ENCODE measurements at regions not wholly inside any gene's neighbourhood (a gene's known extent, or its start where the extent isn't known, plus 50 kb on each side); places are given as distances from the start of the nearest gene placed in this dataset.

DNA sequence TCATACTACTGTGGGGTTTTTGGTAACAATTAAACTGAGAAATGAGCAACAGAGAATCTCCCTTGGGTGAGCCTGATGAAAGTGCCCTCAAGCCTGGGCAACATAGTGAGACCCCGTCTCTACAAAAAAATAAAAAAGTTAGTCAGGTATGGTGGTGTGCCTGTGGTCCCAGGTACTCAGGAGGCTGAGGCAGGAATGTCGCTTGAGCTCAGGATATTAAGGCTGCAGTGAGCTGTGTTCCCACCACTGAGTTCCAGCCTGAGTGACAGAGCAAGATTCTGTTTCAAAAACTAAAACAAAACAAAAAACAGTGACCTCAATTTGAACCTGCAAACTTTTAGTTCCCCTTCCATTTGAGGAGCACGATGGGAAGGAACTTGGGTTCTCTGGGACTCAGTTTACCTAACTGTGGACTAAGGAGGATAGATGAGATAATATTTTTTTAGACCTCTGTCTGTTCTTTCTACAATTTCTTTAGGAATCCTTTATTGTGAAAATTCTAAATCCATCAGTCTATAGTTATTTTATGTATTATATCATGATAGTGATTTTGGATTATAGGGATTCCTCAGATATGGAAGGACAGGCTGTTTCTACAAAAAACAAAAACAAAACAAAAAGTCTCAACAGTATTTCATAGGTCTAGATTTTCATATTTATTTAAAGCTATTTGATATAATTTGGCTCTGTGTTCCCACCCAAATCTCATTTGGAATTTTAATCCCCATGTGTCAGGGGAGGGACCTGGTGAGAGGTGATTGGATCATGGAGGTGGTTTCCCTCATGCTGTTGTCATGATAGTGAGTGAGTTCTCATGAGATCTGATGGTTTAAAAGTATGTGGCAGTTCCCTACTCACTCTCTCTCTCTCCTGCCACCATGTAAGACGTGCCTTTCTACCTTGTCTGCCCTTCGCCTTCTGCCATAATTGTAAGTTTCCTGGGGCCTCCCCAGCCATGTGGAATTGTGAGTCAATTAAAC lies 178.6 kb downstream of the MYCN start:
- Mint-ChIP-seq H3K4me3 (ENCODE audit: unreplicated experiment) (no peak overlapping the region), H3K27me3 (ENCODE audit: unreplicated experiment) (no peaks in the 10 kb centered on the region), H3K4me1 (ENCODE audit: unreplicated experiment) (no peaks in the 10 kb centered on the region), H3K27ac (ENCODE audit: unreplicated experiment) (no peak overlapping the region), H3K9me3 (ENCODE audit: unreplicated experiment) (no peaks in the 10 kb centered on the region), H3K36me3 (ENCODE audit: low read depth, unreplicated experiment) (no peaks in the 10 kb centered on the region)
- TF ChIP-seq, protein P1, sequence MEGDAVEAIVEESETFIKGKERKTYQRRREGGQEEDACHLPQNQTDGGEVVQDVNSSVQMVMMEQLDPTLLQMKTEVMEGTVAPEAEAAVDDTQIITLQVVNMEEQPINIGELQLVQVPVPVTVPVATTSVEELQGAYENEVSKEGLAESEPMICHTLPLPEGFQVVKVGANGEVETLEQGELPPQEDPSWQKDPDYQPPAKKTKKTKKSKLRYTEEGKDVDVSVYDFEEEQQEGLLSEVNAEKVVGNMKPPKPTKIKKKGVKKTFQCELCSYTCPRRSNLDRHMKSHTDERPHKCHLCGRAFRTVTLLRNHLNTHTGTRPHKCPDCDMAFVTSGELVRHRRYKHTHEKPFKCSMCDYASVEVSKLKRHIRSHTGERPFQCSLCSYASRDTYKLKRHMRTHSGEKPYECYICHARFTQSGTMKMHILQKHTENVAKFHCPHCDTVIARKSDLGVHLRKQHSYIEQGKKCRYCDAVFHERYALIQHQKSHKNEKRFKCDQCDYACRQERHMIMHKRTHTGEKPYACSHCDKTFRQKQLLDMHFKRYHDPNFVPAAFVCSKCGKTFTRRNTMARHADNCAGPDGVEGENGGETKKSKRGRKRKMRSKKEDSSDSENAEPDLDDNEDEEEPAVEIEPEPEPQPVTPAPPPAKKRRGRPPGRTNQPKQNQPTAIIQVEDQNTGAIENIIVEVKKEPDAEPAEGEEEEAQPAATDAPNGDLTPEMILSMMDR (IDR thresholded peaks at IDR 0.05; ENCODE audit: unreplicated experiment) = no peak
- no peak for DNase-seq (ENCODE audit: low spot score)

DNA sequence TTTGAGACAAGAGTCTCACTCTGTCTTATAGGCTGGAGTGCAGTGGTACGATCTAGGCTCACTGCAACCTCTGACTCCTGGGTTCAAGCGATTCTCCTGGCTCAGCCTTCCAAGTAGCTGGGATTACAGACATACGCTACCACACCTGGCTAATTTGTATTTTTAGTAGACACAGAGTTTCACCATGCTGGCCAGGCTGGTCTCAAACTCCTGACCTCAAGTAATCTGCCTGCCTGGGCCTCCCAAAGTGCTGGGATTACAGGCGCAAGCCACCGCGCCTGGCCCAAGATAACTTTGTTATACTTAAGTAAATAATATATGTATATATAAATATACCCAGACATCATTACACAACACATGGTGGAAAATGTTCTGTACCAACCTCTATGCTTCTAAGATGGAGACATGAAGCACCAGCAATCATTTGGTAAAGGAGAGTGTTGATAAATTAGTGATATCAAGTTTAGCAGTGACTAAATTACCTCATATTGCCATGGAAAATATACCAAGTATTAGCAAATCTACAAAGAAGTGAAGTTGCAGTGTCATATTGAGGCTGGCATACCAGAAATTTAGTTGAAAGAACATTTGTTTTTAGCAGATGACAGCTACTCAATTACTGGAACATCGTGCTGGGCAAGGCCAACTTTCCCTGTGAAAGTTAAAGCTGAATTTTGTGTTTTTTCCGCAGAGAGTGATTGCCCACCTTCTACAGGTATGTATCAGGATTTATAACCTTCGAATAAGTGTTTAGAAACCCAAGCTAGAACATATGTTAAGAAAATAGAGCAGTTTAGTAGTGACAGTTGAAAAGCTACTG lies 177.7 kb downstream of the MYCN start:
- TF ChIP-seq, protein P1 (IDR thresholded peaks at IDR 0.05; ENCODE audit: unreplicated experiment) = no peak
- H3K36me3 Mint-ChIP-seq (ENCODE audit: low read depth, unreplicated experiment) = no peaks in the 10 kb centered on the region
- H3K4me3 Mint-ChIP-seq (ENCODE audit: unreplicated experiment) = no peak overlapping the region
- H3K27me3 Mint-ChIP-seq (ENCODE audit: unreplicated experiment) = no peaks in the 10 kb centered on the region
- no peak for DNase-seq (ENCODE audit: low spot score)
- H3K4me1 Mint-ChIP-seq (ENCODE audit: unreplicated experiment) = no peaks in the 10 kb centered on the region
- H3K27ac Mint-ChIP-seq (ENCODE audit: unreplicated experiment) = no peak overlapping the region
- H3K9me3 Mint-ChIP-seq (ENCODE audit: unreplicated experiment) = no peaks in the 10 kb centered on the region

DNA sequence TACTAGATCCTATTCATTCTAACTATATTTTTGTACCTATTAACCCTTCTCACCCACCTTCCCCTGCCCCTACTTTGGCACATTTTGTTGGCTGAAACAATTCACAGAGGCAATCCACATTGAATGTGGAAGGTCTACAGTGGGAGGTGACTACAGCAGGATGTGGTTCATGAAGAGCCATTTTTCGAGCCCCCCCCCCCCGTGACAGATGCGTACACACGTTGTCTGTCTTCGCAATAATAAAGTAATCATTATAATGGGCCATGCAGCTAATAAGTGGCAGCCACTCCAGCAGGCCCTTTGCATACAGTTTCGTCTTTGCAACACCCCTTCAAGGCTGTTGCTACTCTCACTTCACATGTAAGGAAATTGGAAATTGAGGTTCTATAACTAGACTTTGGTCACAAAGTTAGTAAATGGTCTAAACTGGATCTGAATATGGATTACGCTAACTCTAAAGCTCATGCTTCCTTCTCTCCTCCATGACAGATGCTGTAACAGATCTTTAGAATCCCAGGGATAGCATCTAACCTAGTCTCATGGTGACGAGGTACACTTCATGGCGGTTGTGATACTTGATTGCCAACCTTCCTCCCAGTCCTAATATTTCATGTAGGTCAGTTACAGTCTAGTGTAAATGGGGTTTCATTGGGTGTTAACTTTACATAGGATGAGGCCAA lies 176.8 kb downstream of the MYCN start:
- H3K27me3 Mint-ChIP-seq (ENCODE audit: unreplicated experiment) = no peaks in the 10 kb centered on the region
- no peak overlapping the region for H3K27ac Mint-ChIP-seq (ENCODE audit: unreplicated experiment)
- no peaks in the 10 kb centered on the region for H3K4me1 Mint-ChIP-seq (ENCODE audit: unreplicated experiment)
- no peaks in the 10 kb centered on the region for H3K9me3 Mint-ChIP-seq (ENCODE audit: unreplicated experiment)
- no peak overlapping the region for H3K4me3 Mint-ChIP-seq (ENCODE audit: unreplicated experiment)
- no peak for DNase-seq (ENCODE audit: low spot score)
- TF ChIP-seq, protein P1 (IDR thresholded peaks at IDR 0.05; ENCODE audit: unreplicated experiment) = no peak
- no peaks in the 10 kb centered on the region for H3K36me3 Mint-ChIP-seq (ENCODE audit: low read depth, unreplicated experiment)

DNA sequence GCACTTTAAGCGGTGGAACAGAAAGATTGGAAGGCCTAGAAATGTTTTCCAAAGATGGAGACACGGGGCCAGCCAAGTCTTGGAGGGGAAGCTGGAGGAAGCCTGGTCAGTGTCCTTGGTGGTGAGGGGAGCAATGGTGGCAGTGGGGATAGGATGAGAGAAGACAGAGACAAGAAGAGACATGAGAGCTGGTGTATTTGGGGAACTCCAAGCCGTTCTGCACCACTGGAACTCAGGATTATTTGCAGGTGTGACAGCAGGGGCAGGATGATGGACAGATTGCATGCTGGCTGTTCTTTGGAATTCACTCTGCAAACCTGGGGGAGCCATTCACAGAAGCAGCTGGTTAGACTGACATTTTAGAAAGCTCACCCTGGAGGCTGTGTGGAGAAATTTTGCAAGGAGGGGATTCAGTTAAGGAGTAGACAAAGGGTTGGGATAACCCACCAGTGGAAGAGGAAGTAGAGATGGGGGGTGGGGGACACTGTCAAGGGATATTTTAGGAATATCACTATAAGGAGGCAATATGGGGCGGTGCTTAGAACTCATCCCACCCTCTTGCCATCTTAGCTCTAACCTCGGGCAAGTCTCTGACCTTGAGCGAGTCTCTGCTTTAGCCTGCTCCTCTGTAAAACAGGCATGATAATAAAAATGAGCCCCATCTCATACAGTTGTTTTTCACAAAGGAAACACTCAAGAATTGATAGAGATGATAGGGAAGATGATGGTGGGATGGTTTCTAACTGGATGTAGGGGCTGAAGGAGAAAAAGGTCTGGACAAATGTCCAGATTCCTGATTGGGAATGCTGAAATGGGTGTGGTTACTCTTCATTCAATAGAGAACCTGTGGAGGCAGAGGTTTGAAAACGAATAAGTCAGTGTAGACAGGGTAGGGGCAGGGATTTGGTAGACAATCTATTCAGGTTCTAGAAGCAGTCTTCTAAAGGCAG lies 175.8 kb downstream of the MYCN start:
- TF ChIP-seq, protein P1 (IDR thresholded peaks at IDR 0.05; ENCODE audit: unreplicated experiment) = no peak
- no peak for DNase-seq (ENCODE audit: low spot score)
- Mint-ChIP-seq H3K27ac (ENCODE audit: unreplicated experiment) (no peak overlapping the region), H3K27me3 (ENCODE audit: unreplicated experiment) (no peaks in the 10 kb centered on the region), H3K4me1 (ENCODE audit: unreplicated experiment) (no peaks in the 10 kb centered on the region), H3K36me3 (ENCODE audit: low read depth, unreplicated experiment) (no peaks in the 10 kb centered on the region), H3K9me3 (ENCODE audit: unreplicated experiment) (no peaks in the 10 kb centered on the region), H3K4me3 (ENCODE audit: unreplicated experiment) (no peak overlapping the region)

Measured in endothelial cell (in vitro differentiated cells).